ENCODE measurements at regions not wholly inside any gene's neighbourhood (a gene's known extent, or its start where the extent isn't known, plus 50 kb on each side); places are given as distances from the start of the nearest gene placed in this dataset.

GRCh38 chr7:52253953-52254352 lies 781.5 kb upstream of the POM121L12 start:
- TF ChIP-seq EP300 (IDR thresholded peaks at IDR 0.05), result no peak
- TF ChIP-seq POLR2A (IDR thresholded peaks at IDR 0.05), result no peak
